Chondrocyte (in vitro differentiated cells): ENCODE measurements at regions not wholly inside any gene's neighbourhood (a gene's known extent, or its start where the extent isn't known, plus 50 kb on each side); places are given as distances from the start of the nearest gene placed in this dataset.

Experiments
- DNase-seq: peaks from one replicate; pipeline ENCODE4 v3.0.0; 2021; ENCODE audit warnings: mixed read lengths, low spot score
- H3K27ac Mint-ChIP-seq: one replicate; pipeline ENCODE4 v1.8.0; 2021; ENCODE audit warnings: mild to moderate bottlenecking, moderate library complexity, mixed read lengths; ENCODE audit not compliant: unreplicated experiment
- H3K27me3 Mint-ChIP-seq: 2 replicates; pipeline ENCODE4 v1.8.0; 2021; ENCODE audit warnings: low read depth, mixed read lengths
- H3K36me3 Mint-ChIP-seq: 2 replicates; pipeline ENCODE4 v1.8.0; 2021; ENCODE audit warnings: low read depth, mixed read lengths
- H3K4me1 Mint-ChIP-seq: 2 replicates; pipeline ENCODE4 v1.8.0; 2021; ENCODE audit warnings: low read depth, mild to moderate bottlenecking, mixed read lengths
- H3K4me3 Mint-ChIP-seq: one replicate; pipeline ENCODE4 v1.8.0; 2021; ENCODE audit warnings: mild to moderate bottlenecking, moderate library complexity, mixed read lengths; ENCODE audit not compliant: unreplicated experiment
- H3K9me3 Mint-ChIP-seq: 2 replicates; pipeline ENCODE4 v1.8.0; 2021; ENCODE audit warnings: low read depth, mixed read lengths
- CTCF ChIP-seq: fragments of 200-600 bp; sonication (generic); IDR thresholded peaks from 2 replicates; pipeline ENCODE4 v1.5.0; 2021; ENCODE audit warnings: antibody characterized with exemption, mild to moderate bottlenecking, moderate library complexity

GRCh38 chr17:77753246-77753645, 205.3 kb upstream of the TNRC6C start:
- DNase-seq = no peak
- no peak overlapping the region for H3K27ac Mint-ChIP-seq
- H3K4me3 Mint-ChIP-seq = no peak overlapping the region
- no peak for TF ChIP-seq CTCF
- H3K27me3 Mint-ChIP-seq = peaks cover 18% of the 10 kb centered on the region
- no peaks in the 10 kb centered on the region for H3K4me1 Mint-ChIP-seq
- H3K36me3 Mint-ChIP-seq = peaks cover 3% of the 10 kb centered on the region
- peaks cover 5% of the 10 kb centered on the region for H3K9me3 Mint-ChIP-seq

- TF ChIP-seq CTCF = no peak
- Mint-ChIP-seq H3K4me1 (no peaks in the 10 kb centered on the region), H3K36me3 (peaks cover 3% of the 10 kb centered on the region), H3K27me3 (peaks cover 18% of the 10 kb centered on the region), H3K27ac (no peak overlapping the region), H3K4me3 (no peak overlapping the region), H3K9me3 (peaks cover 5% of the 10 kb centered on the region)
- DNase-seq = no peak
These were observed 204.7 kb upstream of the TNRC6C start for GRCh38 chr17:77753691-77754245.

GRCh38 chr17:77754956-77755355, 203.5 kb upstream of the TNRC6C start:
- Mint-ChIP-seq H3K4me3 (no peak overlapping the region), H3K9me3 (peaks cover 5% of the 10 kb centered on the region), H3K36me3 (peaks cover 3% of the 10 kb centered on the region), H3K27ac (no peak overlapping the region), H3K4me1 (no peaks in the 10 kb centered on the region), H3K27me3 (peaks cover 16% of the 10 kb centered on the region)
- TF ChIP-seq CTCF = no peak
- no peak for DNase-seq

GRCh38 chr17:77755410-77755963, 203.0 kb upstream of the TNRC6C start:
- H3K9me3 Mint-ChIP-seq = peaks cover 5% of the 10 kb centered on the region
- no peak for DNase-seq
- H3K27ac Mint-ChIP-seq = no peak overlapping the region
- peaks cover 14% of the 10 kb centered on the region for H3K27me3 Mint-ChIP-seq
- no peak overlapping the region for H3K4me3 Mint-ChIP-seq
- peaks cover 3% of the 10 kb centered on the region for H3K36me3 Mint-ChIP-seq
- no peak for TF ChIP-seq CTCF
- no peaks in the 10 kb centered on the region for H3K4me1 Mint-ChIP-seq

- Mint-ChIP-seq H3K4me3 (no peak overlapping the region), H3K27ac (no peak overlapping the region), H3K4me1 (no peaks in the 10 kb centered on the region), H3K36me3 (peaks cover 3% of the 10 kb centered on the region), H3K27me3 (peaks cover 16% of the 10 kb centered on the region), H3K9me3 (peaks cover 5% of the 10 kb centered on the region)
- no peak for DNase-seq
- TF ChIP-seq CTCF = no peak
These were observed 202.5 kb upstream of the TNRC6C start for GRCh38 chr17:77756028-77756427.
